22Rv1 (cell line): ENCODE measurements at regions not wholly inside any gene's neighbourhood (a gene's known extent, or its start where the extent isn't known, plus 50 kb on each side); places are given as distances from the start of the nearest gene placed in this dataset.

ENCODE experiments used
- CTCF ChIP-seq: fragments of 450-650 bp; IDR thresholded peaks from 2 replicates; pipeline ENCODE4 v1.5.1; 2017; ENCODE audit warnings: mild to moderate bottlenecking
- ZFX ChIP-seq: fragments of 450-650 bp; IDR thresholded peaks from 2 replicates; pipeline ENCODE4 v1.6.1; 2017; ENCODE audit warnings: antibody characterized with exemption, borderline replicate concordance

DNA sequence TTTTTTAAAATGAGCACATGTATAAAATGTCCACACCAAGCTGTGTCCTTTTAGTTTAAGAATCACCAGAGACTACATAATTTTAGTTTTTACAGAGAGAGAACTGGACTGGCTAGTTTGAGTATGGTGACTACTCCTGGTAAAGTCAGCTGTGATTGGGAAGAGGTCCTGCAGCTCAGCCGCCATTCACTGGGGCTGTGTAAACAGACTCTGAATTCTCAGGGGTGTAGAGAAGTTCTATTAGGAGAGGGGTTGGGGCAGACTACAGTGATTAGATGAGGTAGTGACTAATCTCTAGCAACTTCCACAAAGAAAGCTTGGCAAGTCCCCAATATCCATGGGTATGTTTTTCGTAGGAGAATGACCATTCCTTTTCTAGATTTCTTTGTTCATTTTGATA lies 341.2 kb upstream of the MAP3K7 start:
- TF ChIP-seq CTCF: no peak
- TF ChIP-seq ZFX: no peak
